22Rv1 (cell line): ENCODE measurements at regions not wholly inside any gene's neighbourhood (a gene's known extent, or its start where the extent isn't known, plus 50 kb on each side); places are given as distances from the start of the nearest gene placed in this dataset.

Source experiments
- ZFX ChIP-seq: fragments of 450-650 bp; IDR thresholded peaks from 2 replicates; pipeline ENCODE4 v1.6.1; 2017; ENCODE audit warnings: antibody characterized with exemption, borderline replicate concordance
- TF ChIP-seq, protein P1 (sequence below): fragments of 450-650 bp; IDR thresholded peaks from 2 replicates; pipeline ENCODE4 v1.5.1; 2017; ENCODE audit warnings: mild to moderate bottlenecking

DNA sequence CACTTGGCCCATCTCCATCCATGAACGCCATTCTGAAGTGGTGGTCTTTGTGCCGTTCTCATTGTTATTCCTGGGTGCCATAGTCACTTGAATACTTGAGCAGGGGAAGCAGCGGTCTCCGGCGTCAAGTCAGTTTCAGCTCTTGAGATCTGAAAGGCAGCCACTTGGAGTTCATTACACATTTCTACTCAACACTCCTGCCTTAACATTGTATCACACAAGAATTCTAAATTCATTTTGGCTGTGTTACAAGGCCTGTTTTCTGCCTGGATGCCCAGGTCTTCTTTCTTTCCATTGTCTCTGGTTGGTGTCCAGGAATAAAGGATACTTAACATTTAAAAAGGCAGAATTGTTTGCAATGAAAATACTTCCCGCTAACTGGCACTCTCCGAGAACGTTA lies 69.0 kb upstream of the RAB11FIP2 start:
- TF ChIP-seq, protein P1, sequence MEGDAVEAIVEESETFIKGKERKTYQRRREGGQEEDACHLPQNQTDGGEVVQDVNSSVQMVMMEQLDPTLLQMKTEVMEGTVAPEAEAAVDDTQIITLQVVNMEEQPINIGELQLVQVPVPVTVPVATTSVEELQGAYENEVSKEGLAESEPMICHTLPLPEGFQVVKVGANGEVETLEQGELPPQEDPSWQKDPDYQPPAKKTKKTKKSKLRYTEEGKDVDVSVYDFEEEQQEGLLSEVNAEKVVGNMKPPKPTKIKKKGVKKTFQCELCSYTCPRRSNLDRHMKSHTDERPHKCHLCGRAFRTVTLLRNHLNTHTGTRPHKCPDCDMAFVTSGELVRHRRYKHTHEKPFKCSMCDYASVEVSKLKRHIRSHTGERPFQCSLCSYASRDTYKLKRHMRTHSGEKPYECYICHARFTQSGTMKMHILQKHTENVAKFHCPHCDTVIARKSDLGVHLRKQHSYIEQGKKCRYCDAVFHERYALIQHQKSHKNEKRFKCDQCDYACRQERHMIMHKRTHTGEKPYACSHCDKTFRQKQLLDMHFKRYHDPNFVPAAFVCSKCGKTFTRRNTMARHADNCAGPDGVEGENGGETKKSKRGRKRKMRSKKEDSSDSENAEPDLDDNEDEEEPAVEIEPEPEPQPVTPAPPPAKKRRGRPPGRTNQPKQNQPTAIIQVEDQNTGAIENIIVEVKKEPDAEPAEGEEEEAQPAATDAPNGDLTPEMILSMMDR = no peak
- no peak for TF ChIP-seq ZFX
